Tongue (tissue), 1 donor: ENCODE measurements at regions not wholly inside any gene's neighbourhood (a gene's known extent, or its start where the extent isn't known, plus 50 kb on each side); places are given as distances from the start of the nearest gene placed in this dataset.

ENCODE experiments used
- DNase-seq: peaks from one replicate; pipeline ENCODE4 v3.0.0-alpha.2; 2015

DNA sequence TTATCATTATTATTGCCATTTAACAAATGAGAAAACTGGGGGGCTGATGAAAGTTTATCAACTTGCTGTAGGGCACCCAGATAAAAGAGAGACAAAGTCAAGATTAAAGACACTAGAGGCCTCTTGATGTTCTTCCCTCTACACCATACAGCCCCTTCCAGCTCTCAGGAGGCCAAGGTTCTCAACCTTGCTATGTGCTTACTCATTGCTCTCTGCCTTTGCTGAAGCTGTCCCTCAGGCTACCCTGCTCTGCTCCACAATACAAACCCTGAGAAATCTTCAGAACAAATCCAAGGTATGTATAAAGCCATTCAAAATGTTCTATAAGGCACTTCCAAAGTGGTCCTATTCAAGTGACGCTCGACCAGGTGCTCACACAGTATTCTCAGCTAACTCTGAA lies 329.9 kb upstream of the TNP1 start:
- DNase-seq = no peak

DNA sequence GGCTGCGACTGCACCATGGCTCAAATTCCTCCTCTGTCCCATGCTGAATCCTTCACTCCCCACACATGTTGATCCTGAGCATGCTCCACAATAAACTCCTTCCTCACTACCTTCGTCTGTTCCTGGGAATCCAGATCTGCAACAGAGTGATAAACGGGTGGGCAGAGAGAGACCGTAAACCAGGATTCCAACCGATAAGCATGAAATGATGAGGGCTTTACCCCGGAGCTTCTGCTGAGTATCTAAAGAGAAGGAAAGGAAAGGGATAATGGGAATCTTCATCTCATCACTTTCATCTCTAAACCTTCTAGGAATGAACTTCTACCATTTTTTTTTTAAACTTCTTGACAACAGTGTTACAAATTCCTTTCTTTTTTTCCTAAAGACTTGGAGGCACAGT lies 329.3 kb upstream of the TNP1 start:
- no peak for DNase-seq

DNA sequence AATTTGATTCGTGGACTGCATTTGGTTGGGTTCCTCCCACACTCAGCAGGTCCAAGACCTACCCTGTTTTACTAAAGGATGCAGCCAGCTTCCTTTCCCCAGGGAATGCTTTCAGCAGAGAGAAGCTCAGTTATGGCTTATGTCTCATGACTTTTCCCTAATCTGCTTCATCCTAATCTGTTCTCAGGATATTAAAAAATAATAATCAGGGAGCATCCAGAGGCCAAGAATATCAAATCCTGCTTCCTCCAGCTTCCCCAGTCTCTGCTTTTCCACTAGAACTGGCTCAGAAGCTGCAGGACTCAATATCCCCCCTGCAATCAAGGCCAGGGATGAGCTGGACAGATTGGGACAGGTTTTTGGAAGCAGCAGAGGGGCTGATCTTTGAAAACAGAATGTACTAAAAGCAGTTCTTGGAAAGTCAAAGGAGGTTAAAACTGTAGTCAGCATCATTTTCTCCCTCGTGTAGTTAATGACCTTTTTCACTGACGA lies 326.9 kb upstream of the TNP1 start:
- DNase-seq = peak; percentile 64

DNA sequence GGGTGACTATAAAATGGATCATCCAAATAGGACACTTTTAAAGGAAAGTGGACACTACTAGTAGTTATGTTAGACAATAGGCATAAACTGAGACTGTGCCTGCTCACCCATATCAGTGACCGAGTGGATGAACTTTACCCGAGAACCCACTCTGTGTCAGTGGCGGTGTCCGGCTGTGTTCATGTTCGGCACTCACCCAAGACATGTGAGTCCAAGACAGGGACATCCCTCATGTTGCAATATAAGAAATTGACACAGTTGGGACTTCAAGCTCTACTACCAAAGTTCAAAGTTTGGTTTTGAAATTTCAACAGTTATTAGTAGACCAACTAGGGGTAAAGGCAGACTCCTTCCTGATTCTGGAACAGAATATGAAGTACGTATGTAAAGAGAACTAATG lies 326.3 kb upstream of the TNP1 start:
- DNase-seq = no peak

DNA sequence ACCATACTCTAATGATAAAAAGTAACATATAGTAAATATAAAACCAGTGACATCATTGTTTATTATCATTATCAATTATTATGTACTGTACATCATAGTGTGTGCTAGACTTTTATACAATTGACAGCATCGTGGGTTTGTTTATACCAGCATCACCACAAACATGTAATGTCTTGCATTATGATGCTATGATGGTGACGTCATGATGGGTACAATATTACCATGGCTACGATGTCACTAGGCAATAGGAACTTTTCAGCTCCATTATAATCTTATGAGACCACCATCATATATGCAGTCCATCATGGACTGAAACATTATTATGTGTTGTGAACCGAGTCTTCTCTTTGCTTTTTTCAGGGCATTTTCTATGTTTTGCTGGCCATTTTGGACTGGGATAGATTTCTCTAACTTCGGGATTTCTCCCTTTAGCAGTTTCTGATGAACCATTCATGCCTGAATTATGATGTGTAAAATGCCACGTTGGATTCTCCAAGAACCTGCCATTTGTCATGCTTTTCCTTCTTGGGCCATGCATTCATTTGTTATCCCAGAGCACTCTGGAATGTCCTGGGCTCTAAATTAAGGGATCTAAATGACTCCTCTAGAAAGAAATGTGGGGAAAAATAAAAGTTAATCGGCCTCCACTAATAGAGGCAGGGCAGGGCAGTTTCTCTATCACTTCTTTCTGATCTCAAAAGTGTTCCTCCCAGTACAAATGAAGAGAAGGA lies 325.6 kb upstream of the TNP1 start:
- DNase-seq = no peak

DNA sequence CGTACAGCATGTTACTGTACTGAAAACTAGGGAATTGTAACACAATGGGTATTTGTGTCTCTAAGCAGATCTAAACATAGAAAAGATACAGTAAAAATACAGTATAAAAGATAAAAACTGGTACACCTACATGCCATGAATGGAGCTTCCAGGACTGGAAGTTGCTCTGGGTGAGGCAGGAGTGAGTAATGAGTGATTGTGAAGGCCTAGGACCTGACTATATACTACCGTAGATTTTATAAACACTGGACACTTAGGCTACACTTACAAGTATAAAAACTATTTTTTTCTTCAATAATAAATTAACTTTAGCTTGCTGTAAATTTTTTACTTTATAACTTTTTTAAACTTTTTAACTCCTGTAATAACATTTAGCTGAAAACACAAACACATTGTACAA lies 324.4 kb upstream of the TNP1 start:
- DNase-seq = no peak

DNA sequence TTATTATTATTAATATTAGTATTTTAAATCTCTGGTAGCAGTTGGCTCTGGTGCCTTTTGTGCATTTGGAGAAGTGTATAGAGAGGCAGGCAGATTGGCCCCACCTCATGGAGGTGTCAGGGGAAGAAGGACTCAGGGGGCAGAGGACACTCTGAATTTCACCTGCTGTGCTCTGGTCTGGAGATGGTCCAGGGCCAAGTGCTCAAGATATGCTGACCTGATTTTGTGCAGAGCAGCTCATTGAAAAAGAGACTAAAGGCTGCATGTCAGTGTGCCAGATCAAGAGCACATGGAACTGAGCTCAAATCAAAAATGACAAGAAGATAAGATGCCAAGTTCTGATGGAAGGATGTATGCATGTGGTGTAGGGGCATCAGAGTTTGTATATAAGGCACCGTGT lies 323.6 kb upstream of the TNP1 start:
- DNase-seq = no peak

DNA sequence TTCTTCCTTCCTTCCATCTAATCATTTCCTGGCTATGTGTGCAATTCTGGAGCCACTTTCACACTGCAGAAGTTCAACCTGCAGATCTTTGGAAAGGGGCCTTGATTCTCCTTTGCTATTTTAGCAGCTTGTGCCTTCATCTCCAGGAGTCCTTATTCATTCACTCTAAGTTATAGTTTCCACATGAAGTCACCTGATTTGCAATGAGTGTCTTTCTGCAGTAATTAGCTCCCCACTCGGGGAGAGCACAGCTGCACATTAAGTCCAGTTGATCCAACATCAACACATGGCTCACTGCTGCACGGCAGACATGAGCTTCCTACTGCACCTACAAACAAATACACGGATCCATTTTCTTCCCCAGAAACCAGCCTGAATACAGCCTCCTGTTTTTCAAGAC lies 323.1 kb upstream of the TNP1 start:
- peak; percentile 88 for DNase-seq

DNA sequence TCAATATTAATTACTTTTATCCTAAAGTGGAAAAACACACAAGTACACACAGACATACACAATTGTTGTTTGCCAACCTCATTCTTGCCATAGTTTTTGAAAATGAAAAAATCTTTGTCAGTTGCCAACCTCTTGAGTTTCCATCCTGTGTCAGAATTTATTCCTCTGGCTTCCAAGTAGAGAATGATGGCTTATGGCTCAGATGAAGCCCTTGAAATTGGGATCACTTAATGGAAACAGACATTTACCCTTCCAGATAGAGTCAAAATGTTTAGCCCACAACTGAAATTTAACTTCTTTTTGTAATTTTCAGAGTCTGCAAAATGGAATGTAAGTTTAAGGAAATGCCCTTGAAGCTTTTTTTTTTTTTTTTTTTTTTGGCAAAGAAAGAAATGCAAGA lies 321.6 kb upstream of the TNP1 start:
- DNase-seq = no peak

DNA sequence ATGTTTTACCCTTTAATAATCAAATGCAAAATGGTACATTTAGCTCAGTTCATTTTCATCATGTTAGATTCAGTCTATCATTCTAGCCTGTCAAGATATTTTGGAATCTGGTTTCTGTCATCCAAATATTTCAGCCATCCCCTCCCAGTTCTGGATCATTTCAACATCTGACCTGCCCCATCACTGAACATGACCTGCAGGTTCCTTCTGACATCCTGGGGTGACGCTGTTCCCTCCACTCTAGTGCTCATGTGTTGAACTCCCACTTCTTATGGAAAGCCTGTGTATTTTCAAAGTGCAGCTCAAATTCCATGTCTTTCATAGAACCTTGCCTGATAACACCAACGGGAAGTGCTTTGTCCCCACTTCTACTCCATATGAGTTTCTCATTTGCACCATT lies 320.0 kb upstream of the TNP1 start:
- no peak for DNase-seq

DNA sequence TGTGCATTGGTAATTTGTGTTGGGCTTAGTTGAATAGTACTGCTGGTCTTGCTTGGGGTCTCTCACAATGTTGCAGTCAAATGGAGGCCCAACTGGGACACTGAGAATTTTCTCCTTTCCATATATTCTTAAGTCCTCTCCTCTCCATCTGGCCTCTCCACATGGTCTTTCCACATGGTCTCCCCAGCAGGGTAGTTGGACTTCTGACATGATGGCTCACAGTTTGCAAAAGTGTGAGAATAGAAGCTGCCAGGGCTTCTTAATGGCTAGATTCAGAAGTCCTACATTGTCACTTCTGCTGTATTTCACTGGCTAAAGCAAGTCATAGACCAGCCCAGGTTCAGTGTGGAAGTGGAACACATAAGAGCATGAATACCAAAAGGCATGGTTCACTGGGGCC lies 318.5 kb upstream of the TNP1 start:
- DNase-seq = no peak

DNA sequence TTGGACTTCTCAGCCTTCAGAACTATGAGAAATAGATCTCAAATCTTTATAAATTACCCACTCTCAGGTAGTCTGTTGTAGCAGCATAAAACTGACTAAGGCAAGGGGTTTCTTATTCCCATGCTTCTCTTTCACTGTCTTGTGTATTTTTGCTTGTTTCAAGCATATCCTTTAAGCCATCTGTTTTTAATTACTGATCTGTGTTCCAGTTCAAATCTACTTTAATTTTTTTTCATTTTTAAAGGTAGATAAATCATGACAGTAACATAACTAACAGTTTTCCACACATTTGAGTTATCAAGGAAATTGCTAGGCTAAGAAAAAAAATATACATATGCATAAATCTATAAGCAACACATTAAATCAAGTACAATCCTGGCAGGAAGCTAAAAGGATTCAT lies 317.9 kb upstream of the TNP1 start:
- no peak for DNase-seq

DNA sequence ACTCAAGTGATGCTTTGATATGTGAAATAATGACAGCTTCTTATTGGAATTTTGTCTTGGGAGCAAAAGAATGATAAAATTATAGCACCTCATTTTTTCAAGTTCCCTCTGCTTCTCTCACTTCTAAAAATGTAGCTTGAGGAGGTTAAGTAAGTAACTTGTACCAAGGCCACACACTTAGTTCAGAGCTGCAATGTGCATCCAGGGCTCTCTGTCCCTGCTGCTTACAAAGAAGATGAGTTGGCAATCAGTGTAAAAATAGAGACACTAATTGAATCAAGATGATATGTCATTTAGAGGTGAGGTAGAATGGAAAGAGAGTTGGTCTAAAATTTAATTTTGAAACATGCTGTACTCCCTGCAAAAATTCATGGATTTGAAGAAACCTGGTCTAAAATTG lies 312.0 kb upstream of the TNP1 start:
- DNase-seq = no peak

DNA sequence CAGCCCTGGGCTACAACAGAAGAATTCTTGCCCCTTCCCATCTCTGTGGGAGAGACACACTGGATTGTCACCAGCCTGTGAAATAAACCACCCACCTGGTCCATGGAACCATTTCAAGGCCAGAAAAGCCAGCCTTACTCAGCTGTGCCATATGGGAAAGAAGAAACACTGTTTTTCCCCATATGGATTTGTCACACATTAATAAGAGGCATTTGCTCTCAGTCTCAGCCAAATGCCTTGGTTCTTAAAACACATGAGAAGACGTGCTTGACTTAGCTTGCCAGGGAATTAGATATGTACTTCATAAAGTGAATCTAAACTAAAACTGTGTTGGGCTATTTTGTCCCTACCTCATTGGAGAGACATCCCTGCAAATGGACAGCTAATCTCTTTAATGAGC lies 308.6 kb upstream of the TNP1 start:
- peak; percentile 95 for DNase-seq

DNA sequence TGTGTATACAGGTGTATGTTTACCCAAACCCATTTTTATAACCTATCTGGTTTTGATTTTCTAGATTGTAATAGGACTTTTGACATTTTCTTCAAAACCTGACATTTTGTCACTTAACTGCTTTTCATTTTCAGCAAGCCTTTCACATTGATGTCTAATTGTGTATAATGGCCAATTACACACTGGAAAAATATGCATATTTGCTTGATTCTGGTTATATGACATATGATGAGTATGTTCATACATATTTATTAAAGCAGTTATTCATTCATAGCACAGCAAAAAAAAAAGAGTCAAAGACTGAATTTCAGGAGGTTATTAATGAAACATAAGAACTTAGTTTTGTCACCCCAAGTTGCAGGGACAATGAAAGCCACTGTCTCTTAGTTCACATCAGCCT lies 307.7 kb upstream of the TNP1 start:
- no peak for DNase-seq

DNA sequence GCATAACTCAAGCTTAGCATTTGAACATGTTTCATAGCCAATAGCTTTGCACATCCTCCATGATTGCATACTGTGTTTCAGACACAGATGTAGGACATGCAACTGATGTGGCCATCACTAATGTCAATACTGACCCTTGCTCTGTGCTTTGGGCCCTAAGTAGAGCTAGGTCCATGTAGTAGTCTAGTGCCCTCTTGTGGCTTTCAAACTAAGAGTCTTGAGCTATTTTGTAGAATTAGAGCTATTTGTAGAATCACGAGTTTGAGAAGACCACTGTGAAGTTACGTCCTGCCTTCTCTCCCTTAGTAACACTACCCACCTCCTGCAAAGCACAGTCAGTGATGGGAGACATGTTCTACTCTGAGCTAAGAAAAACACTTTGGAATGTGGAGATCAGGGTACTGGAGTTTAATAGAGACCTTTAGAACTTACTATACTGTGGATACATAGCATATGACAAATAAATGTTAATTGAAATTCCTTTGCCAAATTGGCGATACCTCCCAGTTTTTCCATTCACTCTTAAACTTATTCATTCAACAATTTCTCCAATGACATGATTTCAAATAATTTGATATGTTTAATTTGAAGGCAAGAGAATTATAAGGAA lies 306.5 kb upstream of the TNP1 start:
- peak; percentile 64 for DNase-seq

DNA sequence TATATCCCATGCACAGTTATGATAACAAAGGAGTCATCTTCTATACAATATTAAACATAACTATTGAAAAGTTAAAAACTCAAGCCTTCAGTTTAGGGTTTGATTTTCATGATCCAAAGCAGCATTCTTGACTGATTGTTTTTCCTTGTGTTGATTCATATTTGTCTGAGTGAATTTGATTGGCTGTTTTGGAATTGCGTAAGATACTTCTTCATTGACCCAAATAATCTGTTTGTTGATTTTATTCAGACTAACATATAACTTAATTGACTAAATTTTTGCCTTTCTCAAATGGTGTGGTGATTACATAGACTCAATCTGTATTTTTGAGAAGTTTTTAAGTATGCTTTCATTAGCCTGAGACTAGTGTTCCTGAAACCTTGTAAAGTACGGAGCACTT lies 305.7 kb upstream of the TNP1 start:
- DNase-seq = no peak

DNA sequence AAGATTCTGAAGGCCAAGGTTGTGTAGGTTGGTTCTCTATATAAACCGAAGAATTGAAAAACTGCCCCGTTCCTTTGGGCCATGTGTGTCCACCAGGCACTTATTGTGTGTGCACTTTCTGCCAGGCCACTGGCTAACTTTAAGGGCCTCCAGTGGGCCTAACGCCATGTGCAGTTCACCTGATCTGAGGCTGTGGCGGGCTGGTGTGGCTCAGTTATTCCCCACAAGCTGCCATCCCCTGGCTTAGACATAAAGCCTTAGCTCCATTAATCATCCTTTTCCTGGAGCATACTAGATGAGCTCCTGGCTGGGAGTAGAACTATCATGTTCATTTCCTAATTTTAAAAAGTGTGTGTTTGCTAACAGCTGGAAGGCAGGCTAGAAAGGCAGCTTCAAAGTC lies 304.1 kb upstream of the TNP1 start:
- DNase-seq = peak; percentile 49

DNA sequence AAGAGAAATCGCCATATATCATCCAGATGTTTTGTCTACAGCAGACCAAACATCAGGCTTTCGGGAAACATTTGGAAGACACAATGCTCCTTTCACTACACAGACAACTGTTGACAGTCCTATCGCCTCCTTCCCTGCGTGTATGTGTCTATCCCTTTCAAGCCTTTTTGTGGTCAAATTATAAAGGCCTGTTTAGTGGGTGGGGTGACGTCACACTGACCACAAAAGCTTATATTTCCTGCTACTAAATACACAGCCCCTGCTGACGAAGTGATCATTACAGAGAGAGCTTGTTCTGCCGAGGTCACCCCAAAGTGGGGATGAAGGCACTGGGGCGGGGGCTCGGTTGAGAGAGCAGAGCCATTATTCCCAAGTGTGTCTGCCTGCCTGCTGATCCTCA lies 302.7 kb upstream of the TNP1 start:
- peak; percentile 74 for DNase-seq

DNA sequence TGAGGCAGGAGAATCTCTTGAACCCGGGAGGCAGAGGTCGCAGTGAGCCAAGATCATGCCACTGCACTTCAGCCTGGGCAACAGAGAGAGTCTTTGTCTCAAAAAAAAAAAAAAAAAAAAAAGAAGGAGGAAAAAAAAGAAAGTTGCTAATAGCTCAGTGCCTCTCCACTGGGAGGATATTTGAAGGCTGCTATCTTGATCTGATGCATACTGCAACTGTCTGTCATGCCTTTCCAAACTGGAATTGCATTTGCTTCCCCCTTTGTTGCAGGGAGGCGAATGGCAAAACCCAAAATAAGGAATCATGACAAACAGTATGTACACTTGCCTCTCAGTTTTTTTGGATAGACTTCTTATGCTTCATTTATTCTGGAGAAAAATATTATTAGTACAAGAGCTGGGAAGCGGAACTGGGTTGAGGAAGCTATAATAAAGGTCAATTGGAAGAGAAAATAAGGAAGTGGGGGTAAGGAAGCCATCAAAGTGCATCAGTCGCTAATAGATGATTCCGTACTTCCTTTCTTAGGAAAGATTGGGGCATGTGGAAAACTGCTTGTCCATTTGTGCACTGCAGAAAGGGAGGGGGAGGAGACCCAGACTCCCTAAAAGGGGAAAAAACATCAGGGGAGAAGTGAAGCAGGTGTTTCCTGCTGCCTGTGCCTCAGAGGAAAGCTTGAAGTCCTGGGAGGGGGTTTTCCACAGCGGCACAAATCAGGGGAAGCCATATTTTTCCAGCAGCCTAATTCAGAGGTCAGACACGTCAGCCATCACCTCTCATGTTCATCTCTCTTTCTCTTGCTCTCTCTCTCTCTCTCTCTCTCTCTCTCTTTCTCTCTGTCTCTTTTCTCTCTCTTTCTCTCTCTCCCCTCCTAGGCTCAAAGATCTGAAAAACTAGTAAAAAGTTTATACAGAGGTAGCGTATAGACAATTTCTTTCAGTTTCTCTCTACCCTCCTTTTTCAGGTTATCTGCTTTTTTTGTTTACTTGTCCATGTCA lies 301.4 kb upstream of the TNP1 start:
- DNase-seq = no peak

DNA sequence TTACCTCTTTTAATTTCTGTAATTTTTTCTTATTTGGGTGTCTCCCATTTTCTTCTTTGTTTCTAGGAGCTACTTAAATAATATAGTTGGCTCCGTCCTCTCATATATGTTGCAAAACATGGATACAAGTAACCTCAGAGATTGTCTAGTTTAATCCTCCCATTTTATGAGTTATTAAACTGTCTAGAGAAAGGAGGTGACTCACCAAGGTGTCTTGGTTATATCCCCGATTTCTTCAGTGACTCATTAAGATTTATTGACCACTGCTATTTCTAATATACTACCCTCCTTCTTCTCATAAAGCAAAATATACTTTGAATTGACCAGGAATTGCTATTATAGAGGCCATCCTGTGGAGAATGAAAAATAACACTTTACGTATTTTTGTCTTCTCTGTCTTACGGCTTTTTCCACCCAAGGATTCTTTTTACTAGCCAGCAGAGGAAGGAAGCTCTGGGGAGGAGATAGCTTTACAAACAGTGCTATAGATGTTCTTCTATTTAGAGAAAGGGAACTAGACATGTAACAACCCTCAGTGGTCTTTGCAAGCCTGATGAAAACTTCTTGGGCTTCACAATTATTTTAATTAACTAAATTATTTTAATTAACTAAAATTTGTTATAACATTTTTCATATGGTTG lies 300.4 kb upstream of the TNP1 start:
- DNase-seq = no peak

DNA sequence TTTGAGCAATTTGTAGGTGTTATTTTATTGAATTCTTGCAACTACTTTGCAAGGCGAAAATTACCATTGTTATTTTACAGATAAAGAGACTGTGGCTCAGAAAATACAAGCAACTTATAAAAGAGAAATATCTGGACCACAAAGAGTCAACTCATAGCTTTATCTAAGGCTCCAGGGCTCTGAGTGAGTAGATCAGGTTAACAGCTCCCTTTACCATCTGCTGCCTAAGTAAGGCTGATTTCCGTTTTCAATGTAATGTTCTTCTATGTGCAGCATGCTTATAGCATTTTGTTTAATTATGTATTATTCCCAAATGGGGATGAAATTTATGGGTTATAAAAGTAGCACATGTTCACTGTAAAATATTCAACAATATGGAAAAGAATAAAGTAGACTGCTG lies 299.1 kb upstream of the TNP1 start:
- no peak for DNase-seq

DNA sequence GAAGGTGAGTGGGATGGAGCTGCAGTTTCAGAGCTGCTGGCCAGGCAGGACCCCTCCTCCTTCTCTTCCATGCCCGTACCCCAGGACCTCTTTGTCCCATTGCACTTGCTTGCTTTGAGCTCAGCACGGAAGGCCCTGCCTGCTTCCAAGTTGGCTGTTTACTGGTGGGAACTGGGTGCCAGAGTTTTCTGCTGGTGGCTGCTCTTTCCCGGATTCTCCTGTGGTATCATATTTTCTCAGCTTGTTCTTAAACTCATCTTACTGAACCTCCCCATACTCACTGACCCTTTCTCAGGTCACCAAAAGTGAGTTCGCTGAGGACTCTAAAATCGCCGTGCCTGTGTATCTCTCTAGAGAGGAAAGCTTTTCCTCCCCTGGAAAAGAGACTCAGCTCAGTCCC lies 297.7 kb upstream of the TNP1 start:
- no peak for DNase-seq
